ENCODE measurements at regions not wholly inside any gene's neighbourhood (a gene's known extent, or its start where the extent isn't known, plus 50 kb on each side); places are given as distances from the start of the nearest gene placed in this dataset.

GRCh38 chr12:27905285-27906126 lies 67.0 kb downstream of the PTHLH start:
- TF ChIP-seq CHD2 (IDR thresholded peaks at IDR 0.05; ENCODE audit: borderline replicate concordance, low read depth, low read length) (no peak), TCF12 (IDR thresholded peaks at IDR 0.05; ENCODE audit: low read depth, low read length) (no peak), RBBP5 (conservative IDR thresholded peaks at IDR 0.05) (no peak), ATF3 (IDR thresholded peaks at IDR 0.05; ENCODE audit: borderline replicate concordance, extremely low read depth, low read depth, low read length) (no peak), SP1 (IDR thresholded peaks at IDR 0.05; ENCODE audit: low read depth, low read length) (no peak), SREBF2 (IDR thresholded peaks at IDR 0.05; ENCODE audit: low read length) (no peak), SIN3A (IDR thresholded peaks at IDR 0.05; ENCODE audit: low read depth, low read length) (no peak), EZH2 (IDR thresholded peaks at IDR 0.05; ENCODE audit: borderline replicate concordance, control insufficient read depth, low read depth, low read length) (no peak), SMC3 (IDR thresholded peaks at IDR 0.05; ENCODE audit: borderline replicate concordance, low read length) (no peak), POLR2AphosphoS5 (IDR thresholded peaks at IDR 0.05; ENCODE audit: low read length) (no peak), CREM (IDR thresholded peaks at IDR 0.05; ENCODE audit: low read depth) (no peak), MYC (IDR thresholded peaks at IDR 0.05; ENCODE audit: insufficient read depth, insufficient read length, insufficient replicate concordance, low read length, severe bottlenecking) (no peak)
- TF ChIP-seq, protein P1, sequence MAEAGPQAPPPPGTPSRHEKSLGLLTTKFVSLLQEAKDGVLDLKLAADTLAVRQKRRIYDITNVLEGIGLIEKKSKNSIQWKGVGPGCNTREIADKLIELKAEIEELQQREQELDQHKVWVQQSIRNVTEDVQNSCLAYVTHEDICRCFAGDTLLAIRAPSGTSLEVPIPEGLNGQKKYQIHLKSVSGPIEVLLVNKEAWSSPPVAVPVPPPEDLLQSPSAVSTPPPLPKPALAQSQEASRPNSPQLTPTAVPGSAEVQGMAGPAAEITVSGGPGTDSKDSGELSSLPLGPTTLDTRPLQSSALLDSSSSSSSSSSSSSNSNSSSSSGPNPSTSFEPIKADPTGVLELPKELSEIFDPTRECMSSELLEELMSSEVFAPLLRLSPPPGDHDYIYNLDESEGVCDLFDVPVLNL (IDR thresholded peaks at IDR 0.05; ENCODE audit: low read depth, low read length), result no peak
- TF ChIP-seq, protein P2, sequence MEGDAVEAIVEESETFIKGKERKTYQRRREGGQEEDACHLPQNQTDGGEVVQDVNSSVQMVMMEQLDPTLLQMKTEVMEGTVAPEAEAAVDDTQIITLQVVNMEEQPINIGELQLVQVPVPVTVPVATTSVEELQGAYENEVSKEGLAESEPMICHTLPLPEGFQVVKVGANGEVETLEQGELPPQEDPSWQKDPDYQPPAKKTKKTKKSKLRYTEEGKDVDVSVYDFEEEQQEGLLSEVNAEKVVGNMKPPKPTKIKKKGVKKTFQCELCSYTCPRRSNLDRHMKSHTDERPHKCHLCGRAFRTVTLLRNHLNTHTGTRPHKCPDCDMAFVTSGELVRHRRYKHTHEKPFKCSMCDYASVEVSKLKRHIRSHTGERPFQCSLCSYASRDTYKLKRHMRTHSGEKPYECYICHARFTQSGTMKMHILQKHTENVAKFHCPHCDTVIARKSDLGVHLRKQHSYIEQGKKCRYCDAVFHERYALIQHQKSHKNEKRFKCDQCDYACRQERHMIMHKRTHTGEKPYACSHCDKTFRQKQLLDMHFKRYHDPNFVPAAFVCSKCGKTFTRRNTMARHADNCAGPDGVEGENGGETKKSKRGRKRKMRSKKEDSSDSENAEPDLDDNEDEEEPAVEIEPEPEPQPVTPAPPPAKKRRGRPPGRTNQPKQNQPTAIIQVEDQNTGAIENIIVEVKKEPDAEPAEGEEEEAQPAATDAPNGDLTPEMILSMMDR (IDR thresholded peaks at IDR 0.05 in 2 of 3, conservative IDR thresholded peaks at IDR 0.05 in 1 of 3; ENCODE audit: control insufficient read depth in 2 of 3, extremely low read depth in 1 of 3, insufficient read depth in 1 of 3, low read depth in 3 of 3, low read length in 3 of 3), result no peak

Data from GM12878 (cell line).